ENCODE measurements at regions not wholly inside any gene's neighbourhood (a gene's known extent, or its start where the extent isn't known, plus 50 kb on each side); places are given as distances from the start of the nearest gene placed in this dataset.
"Not testable (repeated sequence)": the region's sequence is repeated elsewhere in the genome, so short reads cannot be mapped to it uniquely, and the experiment has no call there.

DNA sequence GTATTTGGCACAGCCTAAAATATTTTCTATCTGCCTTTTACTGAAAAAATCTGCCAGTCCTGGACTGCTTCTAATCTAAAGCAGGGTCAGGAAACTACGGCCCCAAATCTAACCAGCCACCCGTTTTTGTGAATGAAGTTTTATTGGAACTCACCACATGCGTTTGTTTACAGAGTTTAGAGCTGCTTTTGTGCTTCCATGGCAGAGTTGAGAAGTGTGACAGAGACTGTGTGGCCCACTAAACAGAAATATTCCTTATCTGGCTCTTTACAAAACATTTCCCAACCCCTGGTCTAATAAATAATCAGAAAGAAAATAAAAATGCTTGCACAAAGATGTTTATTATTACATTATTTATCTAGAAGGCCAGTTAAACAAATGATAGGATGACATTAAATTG lies 110.2 kb downstream of the COPRS start:
- DNase-seq: no peak

DNA sequence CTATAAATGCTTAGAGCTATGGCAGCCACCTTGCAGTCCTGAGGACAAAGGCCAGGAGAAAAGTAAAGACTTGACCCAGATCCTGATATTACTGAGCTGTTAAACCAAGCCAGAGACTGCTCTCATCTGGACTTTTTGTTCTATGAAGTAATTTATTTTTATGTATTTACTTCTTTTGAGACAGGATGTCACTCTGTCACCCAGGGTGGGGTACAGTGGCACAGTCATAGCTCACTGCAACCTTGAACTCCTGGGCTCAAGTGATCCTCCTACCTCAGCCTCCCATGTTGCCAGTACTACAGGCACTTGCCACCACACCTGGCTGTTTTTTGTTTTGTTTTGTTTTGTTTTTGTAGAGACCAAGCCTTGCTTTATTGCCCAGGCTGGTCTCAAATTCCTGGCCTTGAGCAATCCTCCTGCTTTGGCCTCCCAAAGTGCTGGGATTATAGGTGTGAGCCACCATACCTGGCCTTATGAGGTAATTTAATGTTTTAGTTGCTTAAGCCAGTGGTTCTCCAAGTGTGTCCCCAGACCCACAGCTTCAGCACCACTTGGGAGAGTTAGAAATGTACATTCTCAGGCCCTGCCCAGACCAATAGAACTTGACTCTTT lies 112.1 kb downstream of the COPRS start:
- no peak for DNase-seq

DNA sequence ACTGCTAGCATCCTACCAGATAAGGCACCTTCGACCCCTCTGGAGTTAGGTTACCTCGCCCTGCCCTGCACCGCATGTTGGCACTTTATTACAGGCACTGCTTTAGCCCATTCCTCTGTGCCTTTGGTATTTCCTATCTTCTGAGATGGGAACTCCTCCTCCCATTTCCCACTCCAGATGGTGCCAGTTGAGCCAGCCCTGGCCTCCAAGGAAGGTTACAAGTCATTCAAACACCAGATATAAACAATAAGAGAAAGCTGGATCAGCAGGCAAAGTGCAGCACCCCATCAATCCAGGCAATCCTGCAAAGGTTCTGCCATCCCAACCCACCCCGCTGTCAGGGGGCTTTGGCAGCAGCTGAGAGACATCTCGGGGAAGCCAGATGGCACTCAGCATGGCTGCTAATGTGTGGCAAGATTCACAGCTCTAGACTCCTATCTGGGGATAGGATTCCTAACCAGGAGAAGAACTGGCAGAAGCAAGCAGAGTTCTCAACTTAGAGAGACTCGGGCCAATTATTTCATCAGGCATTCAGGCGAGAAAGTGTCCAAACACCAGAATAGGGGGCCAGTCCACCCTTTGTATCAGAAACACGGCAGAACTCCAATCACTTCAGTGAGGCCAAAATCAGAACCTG lies 113.0 kb downstream of the COPRS start:
- no peak for DNase-seq

DNA sequence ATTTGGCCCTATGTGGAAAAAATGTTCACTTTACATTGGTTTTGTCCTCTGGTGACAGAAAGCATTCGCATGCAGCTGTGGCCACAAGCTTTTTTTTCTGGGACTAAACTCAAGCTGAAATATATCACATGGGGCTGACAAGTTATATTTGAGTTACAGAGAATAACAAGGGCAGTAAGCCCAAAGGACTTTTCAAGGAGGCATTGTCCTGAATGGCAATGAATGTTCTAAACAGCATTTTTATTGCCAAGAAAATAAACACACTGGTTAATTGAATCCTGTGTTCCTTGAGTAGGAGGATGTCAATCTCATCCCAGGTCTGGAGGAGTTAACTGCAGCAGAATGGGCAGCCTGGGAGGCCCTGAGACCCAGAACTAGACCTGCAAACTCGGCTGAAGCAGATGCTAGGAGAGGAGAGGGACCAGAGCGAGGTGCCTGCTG lies 114.5 kb downstream of the COPRS start:
- peak in 1 of 3 donors; percentile 57 for DNase-seq

DNA sequence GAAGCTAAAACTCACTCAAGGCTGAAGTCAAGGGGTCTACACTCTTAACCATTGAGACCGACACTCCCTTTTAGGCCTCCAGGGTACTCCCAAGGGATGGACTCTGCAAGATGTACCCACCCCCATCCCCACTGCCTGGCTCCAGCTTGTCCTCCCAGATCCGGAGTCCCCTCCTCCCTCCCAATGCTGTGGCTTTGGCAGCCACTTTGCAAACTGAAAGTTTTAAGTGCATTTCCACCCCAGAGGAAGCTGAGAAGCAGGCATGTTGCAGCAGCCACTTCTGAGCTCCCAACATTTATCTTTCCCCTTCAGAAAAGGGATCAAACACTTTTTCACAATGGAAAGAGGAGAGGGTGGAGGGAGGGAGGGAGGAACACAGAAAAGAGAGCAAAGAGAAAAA lies 115.2 kb downstream of the COPRS start:
- peak; percentile 38 to 75 (median 42) for DNase-seq

DNA sequence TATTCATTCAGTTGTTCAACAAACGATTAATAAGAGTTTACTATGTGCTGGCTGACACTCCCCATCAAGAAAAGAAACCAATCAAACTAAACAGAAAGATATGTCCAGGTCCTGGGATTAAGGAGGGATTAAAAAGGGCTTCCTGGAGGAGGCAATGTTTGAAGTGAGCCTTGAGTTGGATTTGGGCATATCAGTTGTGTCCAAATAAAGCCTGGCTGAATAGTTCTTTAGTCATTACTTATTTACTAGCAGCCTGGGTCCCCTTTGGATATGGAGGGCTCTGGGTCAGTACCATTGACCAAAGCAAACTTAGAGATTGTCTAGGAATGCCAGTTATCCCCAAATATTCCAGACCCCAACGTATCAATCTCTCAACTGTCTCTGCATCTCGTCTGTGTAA lies 117.7 kb downstream of the COPRS start:
- no peak for DNase-seq

DNA sequence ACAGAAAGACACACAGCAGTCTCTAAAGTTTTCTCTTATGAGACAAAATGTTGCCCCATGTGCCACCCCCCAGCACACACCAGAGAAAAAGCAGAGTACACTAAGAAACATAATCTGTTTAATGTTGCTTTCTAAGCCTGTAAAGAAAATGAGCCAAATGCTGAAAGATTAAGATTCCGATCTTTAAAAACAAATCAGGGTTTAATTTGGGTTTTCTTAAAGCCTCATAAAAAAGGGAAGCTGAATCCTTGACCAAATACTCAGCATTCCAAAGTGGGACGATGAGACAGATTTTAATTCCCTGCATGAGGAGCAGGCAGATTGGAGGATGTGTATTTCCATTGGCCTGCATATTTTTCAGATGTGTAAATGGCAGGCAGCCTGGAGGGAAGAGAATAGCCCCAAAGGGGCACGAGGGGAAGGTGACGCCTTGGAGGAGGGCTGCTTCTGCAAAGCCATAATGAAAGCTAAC lies 118.4 kb downstream of the COPRS start:
- DNase-seq: peak; percentile 42 to 94 (median 73)

DNA sequence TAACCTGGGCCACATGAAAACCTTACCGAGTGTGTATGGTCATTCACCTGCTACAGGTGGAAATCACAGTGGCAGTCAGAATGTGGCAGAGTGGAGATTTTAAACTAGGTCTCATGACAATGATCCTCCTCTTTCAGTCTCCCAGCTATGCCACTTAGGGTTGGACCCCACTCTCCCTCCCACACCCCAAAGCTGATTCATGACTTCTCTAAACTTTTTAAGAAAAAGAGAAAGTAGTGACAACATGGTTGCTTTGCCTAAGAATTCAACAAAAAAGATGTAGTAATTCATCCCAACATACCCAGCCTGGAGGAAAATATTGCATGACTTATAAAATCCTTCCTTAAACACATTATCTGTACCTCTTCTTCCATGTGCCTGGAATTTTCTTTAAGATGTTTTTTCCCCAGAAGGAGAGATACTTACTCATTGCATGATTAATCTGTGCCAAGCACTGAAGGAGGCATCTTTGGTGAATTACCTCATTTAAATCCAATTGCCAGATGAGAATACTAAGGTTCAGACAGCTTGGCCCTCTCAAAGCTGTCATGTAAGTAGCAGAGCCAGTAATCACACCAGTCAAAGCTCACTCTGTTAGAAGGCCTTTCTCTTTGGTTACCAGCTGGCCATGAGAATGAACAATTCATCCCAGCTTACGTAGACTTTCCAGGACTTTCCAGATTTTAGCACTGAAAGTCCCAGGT lies 119.9 kb downstream of the COPRS start:
- peak in 1 of 3 donors; percentile 58 for DNase-seq

DNA sequence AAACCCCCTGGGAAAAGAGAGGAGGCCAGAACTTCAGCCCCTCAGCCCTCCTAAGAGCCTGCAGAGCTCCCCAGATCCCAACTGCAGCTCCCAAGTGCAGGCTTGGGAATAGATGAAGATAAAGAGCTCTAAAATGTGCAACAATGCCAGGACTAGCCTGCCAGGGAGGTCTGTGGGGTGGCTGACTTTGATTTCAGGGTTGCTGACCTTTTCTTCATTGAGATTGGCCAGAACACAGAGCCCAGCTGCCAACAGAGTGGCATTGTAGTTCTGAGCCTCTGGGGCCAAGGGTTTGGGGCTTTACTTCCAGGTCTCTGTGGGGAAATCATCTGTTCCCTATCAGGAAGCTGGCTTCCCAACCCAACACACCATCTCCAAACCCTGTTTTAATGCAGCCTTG lies 120.6 kb downstream of the COPRS start:
- DNase-seq: no peak

DNA sequence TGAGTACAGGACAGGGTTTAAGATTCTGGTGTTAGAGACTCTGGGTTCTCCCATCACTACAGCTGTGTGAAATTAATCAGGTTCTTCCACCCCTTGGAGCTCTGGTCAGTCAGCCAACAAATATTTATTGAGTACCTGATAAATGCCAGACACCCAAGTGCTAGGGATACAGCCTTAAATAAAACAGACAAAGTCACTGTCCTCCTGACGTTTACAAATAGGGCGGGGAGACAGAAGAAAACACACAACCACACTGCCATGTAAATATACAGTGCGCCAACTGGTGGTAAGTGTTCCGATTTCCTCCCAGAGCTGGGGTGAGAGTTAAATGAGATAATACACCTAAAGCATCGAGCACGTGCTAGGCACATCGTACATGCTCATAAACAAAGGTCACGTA lies 121.0 kb downstream of the COPRS start:
- no peak for DNase-seq

DNA sequence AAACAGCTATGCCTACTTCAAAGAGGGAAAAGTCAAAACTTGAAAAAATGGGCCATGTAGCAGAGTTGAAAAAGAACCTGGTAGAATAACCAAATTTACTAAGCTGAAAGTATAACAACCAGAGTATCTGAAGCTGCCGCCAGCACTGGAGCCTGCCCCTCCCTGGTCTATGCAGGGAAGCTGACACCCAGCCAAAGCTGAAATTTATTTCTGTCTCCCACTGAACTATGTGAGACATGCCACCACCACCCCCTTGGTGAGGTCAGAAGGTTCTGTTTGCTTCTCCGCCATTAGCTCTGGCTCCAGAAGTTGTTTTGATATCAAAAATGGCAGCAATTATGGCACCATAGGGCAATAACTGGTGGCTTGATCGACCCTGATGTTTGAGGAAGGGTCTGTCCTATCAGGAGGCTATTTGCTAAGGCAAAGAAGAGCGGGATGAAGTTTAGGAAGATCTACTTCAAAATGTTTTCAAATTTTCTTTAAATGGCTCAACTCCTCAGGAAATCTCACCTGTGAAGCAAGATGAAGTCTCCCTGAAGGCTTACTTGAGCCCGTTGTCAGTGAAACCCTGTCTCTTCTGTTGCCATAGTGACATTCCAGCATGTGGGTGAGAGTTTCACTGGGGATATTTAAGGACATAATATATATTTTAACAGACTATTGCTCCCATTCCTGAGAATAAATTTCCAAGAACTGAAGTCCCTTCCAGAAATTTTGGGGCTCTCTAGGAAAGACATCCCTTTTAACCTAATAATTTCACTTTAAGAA lies 122.0 kb downstream of the COPRS start:
- DNase-seq: no peak

DNA sequence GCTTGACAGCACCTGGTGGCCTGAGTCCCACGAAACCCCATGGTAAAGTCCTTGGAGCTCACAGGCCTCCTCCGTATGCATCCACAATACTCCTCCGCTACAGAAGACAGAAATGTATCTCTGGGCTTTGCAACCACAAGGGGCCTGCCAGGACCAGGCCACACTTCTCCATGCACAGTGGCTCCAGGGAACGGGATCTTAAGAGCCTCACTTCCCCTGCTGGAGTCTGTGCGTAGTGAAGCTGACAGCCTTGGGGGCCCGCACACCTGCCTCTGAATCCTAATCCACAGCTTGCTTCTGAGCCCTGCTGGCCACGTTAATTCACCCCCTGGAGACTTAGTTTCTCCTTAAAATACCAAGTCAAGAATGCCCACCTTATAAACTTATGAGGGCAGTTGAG lies 125.7 kb downstream of the COPRS start:
- no peak for DNase-seq

DNA sequence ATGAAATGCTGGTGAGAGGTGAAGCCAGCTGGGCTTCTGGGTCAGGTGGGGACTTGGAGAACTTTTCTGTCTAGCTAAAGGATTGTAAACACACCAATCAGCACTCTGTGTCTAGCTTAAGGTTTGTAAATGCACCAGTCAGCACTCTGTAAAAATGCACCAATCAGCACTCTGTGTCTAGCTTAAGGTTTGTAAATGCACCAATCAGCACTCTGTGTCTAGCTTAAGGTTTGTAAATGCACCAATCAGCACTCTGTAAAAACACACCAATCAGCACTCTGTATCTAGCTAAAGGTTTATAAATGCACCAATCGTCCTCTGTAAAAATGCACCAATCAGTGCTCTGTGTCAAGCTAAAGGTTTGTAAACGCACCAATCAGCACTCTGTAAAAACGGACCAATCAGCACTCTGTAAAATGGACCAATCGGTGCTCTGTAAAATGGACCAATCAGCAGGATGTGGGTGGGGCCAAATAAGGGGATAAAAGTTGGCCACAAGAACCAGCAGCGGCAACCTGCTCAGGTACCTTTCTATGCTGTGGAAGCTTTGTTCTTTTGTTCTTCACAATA lies 127.4 kb downstream of the COPRS start:
- DNase-seq: not testable (repeated sequence)

DNA sequence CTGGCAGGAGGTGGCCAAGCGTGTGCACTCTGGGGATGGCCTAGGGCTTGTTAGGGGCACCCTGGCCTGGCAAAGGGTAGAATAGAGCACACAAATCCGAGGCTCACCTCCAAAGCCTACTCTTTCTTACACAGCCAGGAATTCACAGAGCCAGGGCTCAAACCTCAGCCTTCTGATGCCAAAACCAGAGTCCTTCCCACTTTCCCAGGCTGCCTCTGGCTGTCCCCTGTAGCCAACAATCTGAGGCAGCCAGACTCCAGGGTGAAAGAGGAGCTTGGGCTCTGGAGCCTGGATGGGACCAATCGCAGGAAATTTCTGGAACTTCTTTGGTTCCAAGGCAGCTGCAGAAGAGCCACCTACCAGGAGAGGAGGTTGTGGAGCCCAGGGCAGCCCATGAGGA lies 127.9 kb downstream of the COPRS start:
- DNase-seq: peak in 1 of 3 donors; percentile 50

DNA sequence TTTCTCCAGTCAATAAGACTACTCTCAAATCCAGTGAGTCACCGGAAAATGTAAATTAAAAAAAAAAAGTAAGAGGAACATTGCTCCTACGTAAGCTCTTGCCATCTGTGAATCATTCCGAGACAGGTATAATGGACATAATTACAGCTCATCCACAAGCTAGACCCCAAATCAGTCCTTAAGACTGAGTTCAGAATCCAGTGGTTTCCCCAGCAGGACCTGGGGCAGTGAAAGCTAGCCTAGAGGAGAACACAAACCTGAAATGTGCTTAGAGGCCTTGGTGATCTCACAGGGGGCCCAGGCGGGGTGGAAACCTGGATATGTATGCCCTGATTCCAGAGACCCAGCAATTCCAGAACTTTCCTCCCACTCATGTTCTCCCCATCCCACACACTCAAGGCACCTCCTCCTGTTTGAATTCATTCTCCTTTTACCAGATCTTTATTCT lies 132.0 kb downstream of the COPRS start:
- DNase-seq: no peak

DNA sequence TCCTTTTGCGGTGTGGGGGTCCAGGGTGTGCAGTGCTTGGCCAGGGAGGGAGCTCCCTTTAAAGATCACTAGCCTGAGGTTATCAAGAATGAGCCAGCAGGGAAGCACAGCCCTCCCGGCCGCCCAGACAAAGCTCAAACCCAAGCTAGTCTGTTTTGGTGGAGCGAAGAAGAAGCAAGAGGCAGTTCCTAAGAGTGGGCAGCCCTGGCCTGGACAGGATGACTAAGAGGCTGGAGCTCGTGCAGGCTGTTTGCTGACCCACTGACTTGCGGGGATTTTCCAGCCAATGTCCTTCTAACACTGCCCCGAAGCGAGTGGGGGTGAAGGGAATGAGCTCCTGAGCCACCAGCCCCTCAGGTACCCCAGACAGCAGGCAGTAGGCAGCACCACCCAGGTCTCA lies 134.4 kb downstream of the COPRS start:
- DNase-seq: no peak

DNA sequence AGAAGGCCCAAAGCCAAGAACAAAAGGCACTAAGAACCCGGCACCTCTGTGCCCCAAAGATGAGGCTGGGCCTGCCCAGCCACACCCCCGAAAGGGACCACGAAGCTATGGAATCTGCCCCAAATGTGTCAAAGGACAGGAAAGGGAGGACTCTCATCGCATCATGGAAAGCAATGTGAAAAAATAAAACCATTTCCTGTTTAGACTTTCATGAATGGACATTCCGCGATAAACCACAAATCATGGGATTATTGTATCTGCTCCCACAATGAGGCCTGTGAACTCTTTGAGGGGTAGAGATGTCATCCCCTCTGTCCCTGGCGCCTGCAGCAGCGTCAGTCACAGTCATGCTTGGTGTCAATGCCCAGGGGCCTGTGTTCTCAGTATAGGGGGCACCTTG lies 135.0 kb downstream of the COPRS start:
- peak in 1 of 3 donors; percentile 32 for DNase-seq

DNA sequence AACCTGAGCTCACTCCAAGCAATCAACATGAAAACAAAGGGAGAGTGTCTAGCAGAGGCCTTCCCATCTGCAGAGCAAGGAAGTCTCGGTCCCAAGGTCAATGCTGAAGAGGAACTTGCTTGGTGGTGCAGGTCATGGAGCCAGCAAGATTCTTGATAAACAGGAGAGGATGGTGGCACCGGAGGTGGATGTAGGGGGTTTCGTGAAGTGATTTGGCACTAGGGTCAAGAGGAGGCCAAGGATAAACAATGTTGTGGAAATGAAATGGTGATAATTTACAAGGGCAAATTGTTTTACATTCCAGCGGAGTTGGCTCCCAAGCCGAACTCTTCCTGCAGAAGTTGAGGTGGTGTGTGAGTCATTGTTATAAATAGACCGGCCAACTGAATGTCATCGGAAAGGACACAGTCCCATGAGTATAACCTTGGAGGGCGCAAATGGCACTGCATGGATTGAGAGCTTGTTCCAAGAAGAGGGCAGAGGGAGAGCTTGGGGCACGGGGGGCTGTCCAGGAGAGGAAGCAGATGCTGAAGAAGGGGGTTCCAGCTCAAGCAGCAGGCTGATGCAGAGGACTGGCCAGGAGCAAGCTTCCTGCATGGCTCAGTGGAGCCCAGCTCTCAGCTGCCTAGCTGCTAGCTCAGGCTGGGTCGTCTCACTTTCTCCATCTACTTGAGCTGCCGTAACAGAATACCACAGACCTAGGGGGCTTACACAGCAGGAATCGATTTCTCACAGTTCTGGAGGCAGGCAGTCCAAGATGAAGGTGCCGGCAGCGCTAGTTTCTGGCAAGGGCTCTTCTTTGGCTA lies 136.6 kb downstream of the COPRS start:
- DNase-seq: no peak

DNA sequence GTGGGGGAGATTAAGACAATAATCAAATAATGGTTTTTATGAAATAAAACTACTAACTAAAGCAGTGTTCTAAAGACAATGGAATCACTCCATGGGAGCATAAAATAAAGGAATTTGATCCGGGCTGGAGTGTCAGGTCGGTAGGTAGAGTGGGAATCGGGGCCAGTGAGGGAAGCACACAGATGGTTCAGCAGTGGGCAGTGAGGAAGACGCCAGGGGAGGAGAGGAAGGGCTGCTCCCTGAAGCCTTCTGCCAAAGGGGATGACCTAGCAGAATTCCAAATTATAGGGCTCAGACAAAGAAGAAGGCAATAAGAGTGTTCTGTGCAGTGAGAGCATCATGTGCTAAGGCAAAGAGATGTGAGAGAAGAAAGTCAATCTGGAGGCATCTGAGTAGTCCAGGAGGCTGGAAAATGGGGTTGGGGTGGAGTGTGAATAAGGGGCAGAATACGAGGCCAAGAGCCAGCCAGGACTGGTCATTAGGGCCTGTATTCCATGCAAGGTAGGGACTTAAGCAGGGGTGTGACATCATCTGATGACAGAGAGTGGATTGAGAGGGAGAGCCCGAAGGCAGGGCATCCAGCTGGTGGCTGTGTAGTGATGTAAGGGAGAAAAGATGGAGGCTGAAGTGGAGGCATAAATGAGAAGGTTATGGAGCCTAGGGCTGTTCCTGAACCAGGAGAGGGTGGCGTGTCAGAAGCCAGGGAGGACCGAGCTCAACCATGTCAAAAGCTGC lies 137.6 kb downstream of the COPRS start:
- no peak for DNase-seq

DNA sequence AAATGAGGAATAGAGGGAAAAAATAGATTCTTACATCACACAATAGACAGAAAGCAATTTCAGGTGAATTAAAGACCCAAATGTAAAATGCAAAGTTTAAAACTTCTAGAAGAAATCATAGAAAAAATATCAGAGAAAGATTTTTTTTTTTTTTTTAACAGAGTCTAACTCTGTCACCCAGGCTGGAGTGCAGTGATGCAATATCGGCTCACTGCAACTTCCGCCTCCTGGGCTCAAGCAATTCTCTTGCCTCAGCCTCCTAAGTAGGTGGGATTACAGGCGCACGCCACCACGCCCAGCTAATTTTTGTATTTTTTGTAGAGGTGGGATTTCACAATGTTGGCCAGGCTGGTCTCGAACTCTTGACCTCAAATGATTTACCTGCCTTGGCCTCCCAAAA lies 141.8 kb downstream of the COPRS start:
- not testable (repeated sequence) for DNase-seq

Data from muscle of back (tissue), 3 donors.